IPS-18a (cell line): ENCODE measurements at regions not wholly inside any gene's neighbourhood (a gene's known extent, or its start where the extent isn't known, plus 50 kb on each side); places are given as distances from the start of the nearest gene placed in this dataset.

Source experiments
- H3K27ac ChIP-seq: one replicate; pipeline ENCODE4 v1.5.1; 2013; ENCODE audit warnings: low read length
- H3K27me3 ChIP-seq: one replicate; pipeline ENCODE4 v1.6.1; 2013; ENCODE audit warnings: mild to moderate bottlenecking, low read length; ENCODE audit not compliant: control insufficient read depth, insufficient read depth
- H3K36me3 ChIP-seq: one replicate; pipeline ENCODE4 v1.6.1; 2013; ENCODE audit warnings: low read depth, low read length; ENCODE audit not compliant: control insufficient read depth
- H3K4me1 ChIP-seq: one replicate; pipeline ENCODE4 v1.6.1; 2013; ENCODE audit warnings: low read depth, low read length; ENCODE audit not compliant: control insufficient read depth
- H3K4me3 ChIP-seq: one replicate; pipeline ENCODE4 v1.5.1; 2013; ENCODE audit warnings: low read length
- H3K9ac ChIP-seq: one replicate; pipeline ENCODE4 v1.6.1; 2013; ENCODE audit warnings: mild to moderate bottlenecking, low read length, moderate library complexity
- H3K9me3 ChIP-seq: one replicate; pipeline ENCODE4 v1.6.1; 2013; ENCODE audit warnings: low read depth, low read length; ENCODE audit not compliant: control insufficient read depth

DNA sequence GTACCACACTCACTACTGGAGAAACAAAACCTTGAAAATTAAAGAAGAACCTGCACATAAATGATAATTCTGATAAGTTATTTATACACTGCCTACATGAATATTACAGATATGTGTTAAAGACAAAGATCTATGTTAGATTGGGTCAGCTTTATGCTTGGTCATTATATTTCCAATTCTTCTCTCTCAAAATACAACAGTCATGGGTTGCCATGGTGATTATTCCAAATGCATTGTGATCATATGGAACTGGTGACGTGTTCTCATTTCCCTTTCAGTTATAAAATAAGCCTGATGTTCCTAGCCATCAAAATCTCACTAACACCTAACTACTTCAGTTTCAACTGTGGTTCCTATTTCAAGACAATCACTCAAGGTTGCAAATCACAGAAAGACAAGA is 1416.4 kb downstream of the UQCRFS1 start:
- Histone ChIP-seq H3K27ac (no peak overlapping the region), H3K4me3 (no peak overlapping the region), H3K9ac (no peak overlapping the region), H3K36me3 (no peaks in the 10 kb centered on the region), H3K9me3 (peaks cover 4% of the 10 kb centered on the region), H3K27me3 (no peaks in the 10 kb centered on the region), H3K4me1 (peaks cover 5% of the 10 kb centered on the region)

DNA sequence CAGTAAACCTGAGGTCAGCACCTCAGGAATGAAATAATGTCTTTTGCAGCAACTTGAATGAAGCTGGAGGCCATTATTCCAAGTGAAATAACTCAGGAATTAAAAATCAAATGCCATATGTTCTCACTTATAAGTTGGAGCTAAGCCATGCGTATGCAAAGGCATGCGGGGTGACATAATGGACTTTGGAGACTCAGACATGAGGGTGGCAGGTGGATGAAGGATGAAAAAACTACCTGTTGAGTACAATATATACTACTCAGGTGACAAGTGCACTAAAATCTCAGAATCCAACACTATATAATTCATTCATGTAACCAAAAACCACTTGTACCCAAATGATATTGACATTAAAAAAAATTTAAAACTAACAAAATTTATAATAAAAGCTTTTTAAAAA is 1416.9 kb downstream of the UQCRFS1 start:
- Histone ChIP-seq H3K27ac (no peak overlapping the region), H3K4me3 (no peak overlapping the region), H3K36me3 (no peaks in the 10 kb centered on the region), H3K9ac (no peak overlapping the region), H3K4me1 (peaks cover 5% of the 10 kb centered on the region), H3K9me3 (peaks cover 2% of the 10 kb centered on the region), H3K27me3 (no peaks in the 10 kb centered on the region)

DNA sequence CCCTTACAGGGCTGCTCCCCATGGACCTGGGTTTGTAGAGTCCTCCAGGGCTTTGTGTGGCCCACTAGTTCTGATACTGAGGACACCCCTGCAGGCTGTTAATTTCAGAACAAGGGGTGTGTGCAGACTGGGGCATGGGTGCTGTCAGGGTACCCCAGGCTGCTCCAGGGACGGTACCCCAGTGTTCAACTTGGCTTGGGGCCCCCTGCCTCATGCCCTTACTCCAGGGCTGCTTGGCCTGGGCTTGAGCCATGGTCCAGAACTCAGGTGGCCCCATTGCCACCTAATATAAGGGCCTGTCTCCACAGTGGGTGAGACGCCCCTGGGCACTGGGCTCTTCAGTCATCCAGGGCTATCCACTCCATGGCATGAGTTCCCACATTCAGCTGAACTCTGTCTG is 1417.6 kb downstream of the UQCRFS1 start:
- H3K9ac ChIP-seq: no peak overlapping the region
- H3K4me3 ChIP-seq: peak overlapping the region; percentile 99
- H3K9me3 ChIP-seq: no peaks in the 10 kb centered on the region
- H3K27ac ChIP-seq: no peak overlapping the region
- no peaks in the 10 kb centered on the region for H3K36me3 ChIP-seq
- peaks cover 5% of the 10 kb centered on the region for H3K4me1 ChIP-seq
- no peaks in the 10 kb centered on the region for H3K27me3 ChIP-seq

DNA sequence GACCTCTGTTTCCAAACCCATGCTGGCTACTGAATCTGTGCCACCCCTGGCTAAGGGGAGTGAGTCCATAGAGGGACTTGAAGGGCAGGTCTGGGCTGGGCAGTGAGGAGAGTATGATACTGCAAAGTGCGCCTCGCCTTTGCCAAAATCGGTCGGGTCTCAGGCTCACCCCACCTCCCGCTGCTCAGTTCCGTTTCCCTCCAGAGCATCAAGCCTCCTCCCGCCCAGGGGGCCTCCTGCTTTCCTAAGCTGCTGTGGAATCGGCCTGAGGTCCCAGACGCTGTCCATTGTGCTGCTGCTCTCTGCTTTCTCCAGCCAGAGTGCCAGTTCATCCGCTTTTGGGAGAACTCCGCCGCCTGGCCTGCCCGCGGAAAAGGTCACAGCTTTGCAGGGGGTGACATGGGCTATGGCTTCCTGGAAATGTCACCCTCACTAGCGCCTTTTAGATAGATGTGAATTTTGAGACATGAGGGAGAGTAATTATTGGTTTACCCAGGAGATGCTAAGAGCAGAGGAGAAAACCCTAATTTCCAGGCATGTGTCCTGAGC is 1418.4 kb downstream of the UQCRFS1 start:
- Histone ChIP-seq H3K4me1 (peaks cover 5% of the 10 kb centered on the region), H3K36me3 (no peaks in the 10 kb centered on the region), H3K9me3 (no peaks in the 10 kb centered on the region), H3K9ac (peak overlapping the region; percentile 92), H3K27ac (peak overlapping the region; percentile 61), H3K27me3 (no peaks in the 10 kb centered on the region), H3K4me3 (peak overlapping the region; percentile 99)

DNA sequence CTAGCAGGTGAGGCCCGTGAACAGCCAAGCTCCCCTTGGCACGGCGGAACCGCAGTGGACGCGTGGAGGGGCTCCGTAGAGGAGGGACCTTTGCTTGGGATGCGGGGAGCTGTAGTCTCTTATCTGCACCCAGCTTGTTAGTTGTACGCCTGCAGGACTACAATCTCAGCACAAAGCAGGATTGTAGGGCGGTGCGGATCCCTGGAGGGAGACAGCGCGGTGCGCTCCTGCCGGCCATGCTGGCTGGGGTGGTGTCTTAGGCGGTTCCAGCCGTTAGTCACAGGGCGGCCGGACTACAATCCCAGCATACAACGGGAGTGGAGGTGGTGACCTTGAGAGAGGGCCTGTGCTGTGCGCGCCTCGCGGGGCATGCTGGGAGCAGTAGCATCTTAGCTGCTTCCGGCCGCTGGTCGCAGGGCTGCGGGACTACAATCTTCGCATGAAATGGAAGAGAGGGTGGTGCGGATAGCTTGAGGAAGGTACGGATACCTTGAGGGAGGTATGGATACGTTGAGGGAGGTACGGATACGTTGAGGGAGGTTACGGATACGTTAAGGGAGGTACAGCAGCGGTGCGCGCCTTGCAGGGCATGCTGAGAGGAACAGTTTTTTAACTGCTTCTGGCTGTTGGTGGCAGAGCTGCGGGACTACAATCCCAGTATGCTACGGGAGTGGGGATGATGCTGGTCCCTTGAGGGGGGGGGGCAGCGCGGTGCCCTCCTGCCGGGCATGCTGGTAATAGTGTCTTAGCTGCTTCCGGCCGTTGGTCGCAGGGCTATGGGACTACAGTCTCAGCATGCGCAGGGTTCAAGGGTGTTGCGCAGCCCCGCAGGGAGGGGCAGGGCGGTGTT is 1419.1 kb downstream of the UQCRFS1 start:
- H3K4me1 ChIP-seq: peaks cover 5% of the 10 kb centered on the region
- peak overlapping the region; percentile 99 for H3K4me3 ChIP-seq
- peak overlapping the region; percentile 92 for H3K9ac ChIP-seq
- H3K9me3 ChIP-seq: no peaks in the 10 kb centered on the region
- H3K36me3 ChIP-seq: no peaks in the 10 kb centered on the region
- H3K27ac ChIP-seq: peak overlapping the region; percentile 68
- H3K27me3 ChIP-seq: no peaks in the 10 kb centered on the region

DNA sequence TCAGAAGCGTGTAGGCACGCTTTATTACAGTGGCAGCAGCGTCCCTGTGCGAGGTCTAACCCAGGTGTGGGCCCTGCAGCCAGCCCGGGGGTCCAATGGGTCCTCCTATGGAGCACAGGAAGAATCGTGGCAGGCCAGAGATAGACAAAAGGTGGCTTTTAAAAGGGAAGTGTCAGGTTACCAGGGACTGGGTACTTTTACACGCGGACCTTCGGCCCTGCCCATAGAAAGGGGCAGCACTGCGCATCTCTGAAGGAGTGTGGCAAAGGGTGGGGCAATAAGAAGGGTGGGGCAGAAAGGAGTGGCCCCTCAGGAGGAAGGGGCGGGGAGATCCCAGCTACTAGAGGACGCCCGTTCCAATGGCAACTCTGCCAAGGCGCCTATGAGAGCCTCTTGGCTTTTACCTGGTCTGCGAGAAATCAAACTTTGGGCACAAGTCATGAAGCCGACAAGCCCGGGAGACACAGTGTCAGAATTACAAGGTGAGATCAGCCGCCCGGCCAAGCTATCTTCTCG is 1419.8 kb downstream of the UQCRFS1 start:
- Histone ChIP-seq H3K27ac (peak overlapping the region; percentile 71), H3K27me3 (no peaks in the 10 kb centered on the region), H3K9ac (peak overlapping the region; percentile 92), H3K36me3 (no peaks in the 10 kb centered on the region), H3K4me3 (peak overlapping the region; percentile 99), H3K9me3 (no peaks in the 10 kb centered on the region), H3K4me1 (peaks cover 5% of the 10 kb centered on the region)

DNA sequence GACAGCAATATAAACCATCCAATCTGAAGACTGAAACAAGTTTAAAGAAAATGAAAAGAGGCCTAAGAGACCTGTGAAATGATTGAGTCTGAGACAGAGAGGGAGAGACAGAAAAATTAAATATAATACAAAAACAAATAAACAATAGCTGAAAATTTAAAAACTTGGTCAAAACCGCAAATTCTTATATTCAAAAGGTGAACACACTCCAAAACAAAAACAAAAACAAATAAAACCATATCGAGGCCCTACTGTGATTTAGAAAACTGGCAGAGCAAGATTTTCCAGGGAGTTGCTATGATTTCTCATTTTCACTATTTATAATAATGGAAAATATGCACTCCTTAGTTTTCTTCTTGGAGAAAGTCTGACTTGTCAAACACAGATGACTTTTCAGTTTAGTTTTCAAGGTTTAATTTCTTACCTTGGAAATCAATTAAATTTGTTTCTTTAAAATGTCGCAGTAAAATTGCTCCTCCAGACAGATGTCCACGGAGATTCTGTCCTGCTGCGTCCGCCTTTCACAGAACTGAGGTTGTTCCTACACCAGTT is 1420.3 kb downstream of the UQCRFS1 start:
- Histone ChIP-seq H3K27ac (peak overlapping the region; percentile 71), H3K4me3 (peak overlapping the region; percentile 99), H3K27me3 (no peaks in the 10 kb centered on the region), H3K9ac (peak overlapping the region; percentile 92), H3K9me3 (no peaks in the 10 kb centered on the region), H3K4me1 (peaks cover 5% of the 10 kb centered on the region), H3K36me3 (no peaks in the 10 kb centered on the region)

DNA sequence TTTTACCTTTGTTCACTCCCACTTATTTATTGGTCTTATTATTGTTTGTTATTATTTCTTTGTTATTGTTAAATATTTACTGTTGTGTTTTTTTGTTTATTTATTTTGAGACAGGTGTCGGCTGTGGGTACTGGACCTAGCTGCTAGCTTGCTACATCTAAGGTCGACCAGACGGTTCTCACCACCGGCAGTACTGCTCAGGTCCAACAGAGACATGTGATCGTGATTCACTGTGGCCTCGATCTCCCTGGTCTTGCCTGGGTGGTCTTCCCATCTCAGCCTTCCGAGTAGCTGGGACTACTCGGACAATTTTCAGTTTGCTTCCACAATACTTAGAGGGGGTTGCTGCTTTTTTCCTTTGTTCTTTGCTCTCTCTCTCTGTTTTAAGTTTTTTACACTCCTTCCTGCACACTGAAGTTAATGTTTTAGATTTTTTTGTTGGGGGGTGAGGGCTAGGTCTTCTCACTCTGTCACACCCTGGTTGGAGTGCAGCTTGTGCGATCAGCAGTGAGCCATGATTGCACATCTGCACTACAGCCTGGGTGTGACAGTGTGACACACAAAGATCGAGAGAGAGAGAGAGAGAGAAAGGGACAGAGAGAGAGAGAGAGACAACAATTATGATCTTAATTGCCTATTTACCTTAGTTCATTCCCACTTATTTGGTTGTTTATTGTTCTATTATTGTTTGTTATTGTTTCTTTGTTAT is 1432.4 kb downstream of the UQCRFS1 start:
- no peaks in the 10 kb centered on the region for H3K36me3 ChIP-seq
- peaks cover 21% of the 10 kb centered on the region for H3K9me3 ChIP-seq
- no peak overlapping the region for H3K27ac ChIP-seq
- H3K4me1 ChIP-seq: no peaks in the 10 kb centered on the region
- H3K9ac ChIP-seq: no peak overlapping the region
- H3K4me3 ChIP-seq: no peak overlapping the region
- H3K27me3 ChIP-seq: no peaks in the 10 kb centered on the region

DNA sequence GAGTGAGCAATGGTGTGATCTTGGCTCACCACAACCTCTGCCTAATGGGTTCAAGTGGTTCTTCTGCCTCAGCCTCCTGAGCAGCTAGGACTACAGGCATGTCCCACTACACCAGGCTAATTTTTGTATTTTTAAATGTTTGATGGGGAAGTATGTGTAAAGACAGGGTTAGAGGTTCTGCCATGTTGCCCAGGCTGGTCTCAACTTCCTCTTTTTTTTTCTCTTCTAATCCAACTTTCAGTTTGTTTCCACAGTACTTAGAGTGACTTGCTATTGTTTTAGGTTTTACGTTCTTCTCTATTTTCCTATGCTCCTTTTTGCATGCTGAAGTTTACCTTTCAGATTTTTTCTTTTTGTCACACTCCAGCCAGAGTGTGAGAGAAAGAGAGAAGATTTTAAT is 1433.0 kb downstream of the UQCRFS1 start:
- no peak overlapping the region for H3K27ac ChIP-seq
- no peak overlapping the region for H3K9ac ChIP-seq
- no peaks in the 10 kb centered on the region for H3K27me3 ChIP-seq
- H3K4me3 ChIP-seq: no peak overlapping the region
- peaks cover 26% of the 10 kb centered on the region for H3K9me3 ChIP-seq
- no peaks in the 10 kb centered on the region for H3K4me1 ChIP-seq
- no peaks in the 10 kb centered on the region for H3K36me3 ChIP-seq

DNA sequence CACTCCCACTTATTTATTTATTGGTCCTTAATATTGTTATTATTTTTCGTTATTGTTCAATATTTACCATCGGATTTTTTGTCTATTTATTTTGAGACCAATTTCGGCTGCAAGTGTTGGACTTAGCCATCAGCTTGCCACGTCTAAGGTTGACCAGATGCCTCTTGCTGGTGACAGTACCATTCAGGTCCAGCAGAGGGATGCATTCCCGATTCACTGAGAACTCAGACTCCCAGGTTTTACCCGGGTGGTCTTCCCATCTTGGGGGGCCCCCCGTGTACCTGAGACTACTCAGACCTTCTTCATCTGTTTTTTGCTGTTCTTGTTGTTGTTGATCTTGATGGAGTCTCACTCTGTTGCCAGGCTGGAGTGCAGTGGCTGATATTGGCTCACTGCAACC is 1435.2 kb downstream of the UQCRFS1 start:
- no peaks in the 10 kb centered on the region for H3K27me3 ChIP-seq
- peaks cover 45% of the 10 kb centered on the region for H3K9me3 ChIP-seq
- no peak overlapping the region for H3K4me3 ChIP-seq

DNA sequence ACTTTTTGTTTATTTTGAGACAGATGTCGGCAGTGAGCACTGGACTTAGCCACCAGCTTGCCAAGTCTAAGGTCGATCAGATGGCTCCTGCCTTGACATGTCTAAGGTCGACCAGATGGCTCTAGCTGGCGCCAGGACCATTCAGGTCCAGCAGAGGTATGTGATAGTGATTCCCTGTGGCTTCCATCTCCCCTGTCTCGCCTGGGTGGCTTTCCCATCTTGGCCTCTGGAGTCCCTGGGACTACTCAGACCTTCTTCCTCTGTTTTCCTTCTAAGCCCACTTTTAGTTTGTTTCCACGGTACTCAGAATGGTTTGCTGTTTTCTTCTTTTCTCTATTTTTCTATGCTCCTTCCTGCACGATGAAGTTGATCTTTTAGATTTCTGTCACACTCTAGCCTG is 1435.7 kb downstream of the UQCRFS1 start:
- Histone ChIP-seq H3K27ac (no peak overlapping the region), H3K27me3 (no peaks in the 10 kb centered on the region), H3K4me1 (no peaks in the 10 kb centered on the region), H3K4me3 (no peak overlapping the region), H3K9me3 (peaks cover 45% of the 10 kb centered on the region), H3K9ac (no peak overlapping the region), H3K36me3 (no peaks in the 10 kb centered on the region)

More for the DNA sequence above, 1435.2 kb downstream of the UQCRFS1 start:
- no peaks in the 10 kb centered on the region for H3K4me1 ChIP-seq
- no peaks in the 10 kb centered on the region for H3K36me3 ChIP-seq
- no peak overlapping the region for H3K27ac ChIP-seq
- H3K9ac ChIP-seq: no peak overlapping the region
